ENCODE measurements at regions not wholly inside any gene's neighbourhood (a gene's known extent, or its start where the extent isn't known, plus 50 kb on each side); places are given as distances from the start of the nearest gene placed in this dataset.

DNA sequence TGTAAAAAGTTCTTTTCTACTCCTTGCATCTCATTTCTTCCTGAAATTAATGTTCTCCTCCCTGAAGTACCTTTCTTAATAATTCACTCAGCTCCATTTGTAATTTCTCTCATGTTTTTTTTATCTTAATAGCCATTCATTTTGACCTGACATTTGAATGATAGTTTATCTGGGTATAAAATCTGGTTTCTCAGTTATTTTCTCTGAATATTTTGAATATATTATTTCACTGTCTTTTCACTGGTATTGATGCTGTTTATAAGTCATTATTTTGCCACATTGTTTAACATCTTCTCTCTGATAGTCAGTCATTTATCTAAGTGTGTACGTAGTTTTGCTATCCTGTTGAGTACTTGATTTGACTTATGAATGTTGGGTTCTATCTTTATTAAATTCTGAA lies 68.8 kb upstream of the ARHGAP18 start:
- DNase-seq = no peak

DNA sequence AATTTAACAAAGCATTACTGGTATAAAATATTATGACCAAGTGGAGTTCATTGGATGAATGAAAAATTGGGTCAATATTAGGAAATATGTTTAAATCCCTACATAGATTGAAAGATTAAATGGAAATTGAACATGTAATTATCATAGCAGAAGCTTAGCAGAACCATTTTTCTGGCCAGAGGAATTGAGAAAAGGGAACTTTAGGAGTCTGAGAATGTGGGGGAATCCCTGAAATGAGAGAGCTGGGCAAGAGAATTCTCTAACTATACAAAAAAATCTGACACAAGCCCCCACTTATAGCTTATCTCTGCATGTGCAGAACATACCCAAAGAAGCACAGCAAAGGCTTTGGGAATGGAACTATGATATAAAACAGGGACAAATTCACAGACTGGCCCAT lies 67.4 kb upstream of the ARHGAP18 start:
- no peak for DNase-seq

DNA sequence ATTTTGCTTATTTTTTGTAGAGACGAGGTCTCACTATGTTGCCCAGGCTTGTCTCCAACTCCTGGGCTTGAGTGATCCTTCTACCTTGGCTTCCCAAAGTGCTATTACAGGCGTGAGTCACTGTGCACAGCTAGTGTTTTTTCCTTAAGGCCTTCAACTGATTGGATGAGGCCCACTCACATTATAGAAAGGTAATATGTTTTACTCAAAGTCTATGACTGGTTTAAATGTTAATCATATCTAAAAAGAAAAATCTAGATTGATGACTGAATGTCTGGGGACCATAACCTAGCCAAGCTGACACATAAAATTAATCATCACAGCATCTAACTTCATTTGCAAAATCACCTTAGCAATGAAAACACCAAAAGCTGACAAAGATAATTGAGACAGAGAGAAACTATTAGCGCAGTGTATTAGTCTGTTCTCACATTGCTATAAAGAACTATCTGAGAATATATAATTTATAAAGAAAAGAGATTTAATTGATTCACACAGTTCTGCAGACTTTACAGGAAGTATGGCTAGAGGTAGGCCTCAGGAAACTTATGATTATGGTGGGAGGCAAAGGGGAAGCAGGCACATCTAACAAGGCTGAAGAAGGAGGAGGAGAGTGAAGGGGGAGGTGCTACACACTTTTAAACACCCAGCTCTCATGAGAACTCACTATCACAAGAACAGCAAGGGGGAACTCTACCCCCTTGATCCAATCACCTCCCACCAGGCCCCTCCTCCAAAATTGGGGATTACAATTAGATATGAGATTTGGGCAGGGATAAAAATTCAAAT lies 66.8 kb upstream of the ARHGAP18 start:
- DNase-seq = no peak

DNA sequence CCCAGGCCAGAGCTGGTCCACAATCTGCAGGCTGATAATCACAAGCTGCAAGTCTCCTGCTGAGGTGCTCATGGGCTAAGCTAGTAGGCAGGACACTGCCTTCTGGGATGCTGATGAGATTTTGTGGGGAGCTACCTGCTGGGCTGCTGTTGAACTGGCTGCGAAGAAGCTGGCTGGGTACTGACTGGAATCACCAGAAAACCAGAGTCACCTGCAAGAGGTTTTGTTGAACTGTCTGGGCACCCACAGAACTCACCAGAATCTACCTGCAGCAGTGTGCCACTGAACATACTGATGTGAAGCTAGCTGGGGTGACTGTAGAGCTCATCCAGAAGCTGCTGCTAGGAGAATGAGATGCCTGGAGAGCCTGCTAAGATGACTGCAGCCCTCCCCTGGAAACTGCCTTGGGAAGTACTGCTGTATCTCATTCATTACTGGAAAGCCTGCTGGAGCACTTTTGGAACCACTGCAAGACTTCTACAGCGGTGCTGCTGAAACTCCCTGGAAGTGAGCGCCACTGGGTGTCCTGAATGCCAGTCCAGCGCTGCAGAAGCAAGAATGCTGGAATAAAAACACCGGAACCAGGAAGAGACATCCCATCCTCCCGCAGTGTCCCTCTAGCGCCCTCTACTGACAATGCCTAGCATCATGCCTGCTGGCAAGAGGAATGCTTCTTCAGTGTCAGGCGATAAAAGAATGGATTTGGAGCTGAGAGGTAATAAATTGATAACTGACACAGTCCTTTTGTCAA lies 64.9 kb upstream of the ARHGAP18 start:
- DNase-seq = peak in 2 of 6 experiments; percentile 18 to 20

DNA sequence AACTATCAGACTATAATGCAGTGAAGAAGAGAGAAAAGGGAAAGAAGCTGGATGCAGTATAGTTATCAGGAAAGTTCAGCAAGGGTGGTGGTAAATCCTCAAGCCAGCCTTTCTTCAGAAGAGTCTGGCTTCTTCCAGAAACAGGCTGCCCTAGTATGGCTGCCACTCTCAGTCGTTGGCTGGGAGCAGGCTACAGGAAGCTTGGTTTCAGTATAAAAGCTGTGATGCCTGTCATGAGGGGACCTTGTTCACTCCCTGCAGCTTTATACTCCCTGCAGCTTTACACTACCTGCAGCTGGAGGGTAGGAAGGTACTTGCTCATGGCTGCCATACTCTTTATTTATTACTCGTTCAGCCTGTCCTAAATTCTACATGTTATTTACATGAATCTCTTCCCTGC lies 63.3 kb upstream of the ARHGAP18 start:
- no peak for DNase-seq

DNA sequence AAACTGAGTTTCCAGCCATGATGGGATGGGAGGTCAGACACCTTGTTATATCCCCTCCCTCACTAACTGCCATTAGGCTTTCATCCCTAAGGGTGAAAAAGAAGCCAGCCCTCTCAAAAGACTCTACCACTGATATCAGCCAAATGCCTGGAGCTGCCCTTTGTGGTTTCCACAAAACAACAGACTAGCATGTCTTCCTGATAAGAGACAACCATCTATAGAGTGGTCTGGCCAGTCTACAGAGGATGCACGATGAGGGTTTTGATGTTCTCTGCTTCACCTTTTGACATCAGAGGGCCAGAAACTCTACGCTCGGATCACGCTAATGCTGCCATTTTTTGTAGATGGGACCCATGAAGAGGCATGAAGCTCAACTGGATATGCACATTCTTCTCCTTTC lies 61.7 kb upstream of the ARHGAP18 start:
- DNase-seq = no peak

DNA sequence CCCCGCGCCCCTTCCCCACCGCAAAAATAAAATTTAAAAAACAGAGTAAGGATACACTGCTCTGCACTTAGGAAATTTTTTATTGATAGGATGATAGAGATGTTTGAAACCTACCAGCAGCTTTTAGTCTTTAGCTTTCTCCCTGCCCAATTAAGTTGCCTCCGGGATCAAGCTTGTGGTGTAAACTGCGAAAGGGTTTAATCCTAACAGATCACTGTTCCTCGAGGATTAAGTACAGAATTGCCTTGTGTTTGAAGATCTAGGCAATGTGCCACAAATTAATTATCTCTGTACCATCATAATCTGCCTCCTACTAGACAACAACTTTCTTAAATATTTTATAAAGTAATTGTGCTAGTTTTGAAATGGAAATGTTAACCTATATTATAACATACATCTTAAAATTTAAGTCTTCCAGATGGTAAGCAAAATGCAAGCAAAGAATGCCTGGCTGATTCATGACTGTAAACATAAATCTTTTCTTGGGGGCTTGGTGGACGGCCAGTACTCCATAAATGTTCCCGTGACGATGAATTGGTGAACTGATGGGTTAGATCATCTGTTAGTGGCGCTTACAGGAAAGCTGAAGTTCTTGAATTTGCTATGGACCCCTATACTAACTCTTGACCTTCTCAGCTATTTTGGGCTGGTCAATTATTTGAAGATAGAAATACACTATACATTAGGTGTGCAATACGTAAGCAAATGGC lies 58.0 kb upstream of the ARHGAP18 start:
- DNase-seq = no peak

DNA sequence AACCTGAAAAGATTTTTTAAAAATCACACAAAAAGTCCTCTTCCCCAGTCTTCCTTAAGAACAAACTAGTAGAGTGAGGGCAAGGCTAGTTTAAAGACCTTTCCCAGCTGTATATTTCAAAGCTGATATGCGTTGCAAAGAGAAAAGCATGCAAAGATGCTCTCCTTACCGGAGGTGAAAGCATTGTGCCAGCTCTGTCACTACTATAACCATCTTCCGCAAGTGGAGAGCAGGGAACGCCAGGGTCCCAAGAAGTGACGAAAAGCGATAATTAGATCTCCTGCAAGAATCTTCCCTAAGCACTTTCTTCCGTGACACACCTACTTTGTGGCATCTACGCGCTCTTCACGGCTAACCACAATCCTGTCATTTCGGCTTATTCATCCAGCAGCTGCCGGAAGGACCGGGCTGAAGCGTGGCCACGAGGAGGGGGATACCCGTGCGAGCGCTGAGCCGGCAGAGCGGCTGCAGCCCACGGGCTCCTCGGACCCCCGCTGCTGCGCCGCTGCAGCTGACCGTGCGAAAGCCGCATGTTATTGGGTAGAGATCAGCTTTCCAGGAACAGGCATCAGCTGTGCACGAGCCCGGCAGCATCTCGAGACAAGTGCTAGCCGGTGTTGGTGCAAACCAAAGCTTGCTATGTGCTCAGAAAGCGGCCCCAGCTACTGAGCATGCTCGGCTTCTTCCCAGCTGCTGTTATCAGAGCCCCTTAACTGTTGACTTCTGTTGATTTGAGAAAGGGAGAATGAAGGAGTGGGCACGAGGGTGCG lies 57.2 kb upstream of the ARHGAP18 start:
- peak in 5 of 6 experiments; percentile 17 to 61 (median 35) for DNase-seq

DNA sequence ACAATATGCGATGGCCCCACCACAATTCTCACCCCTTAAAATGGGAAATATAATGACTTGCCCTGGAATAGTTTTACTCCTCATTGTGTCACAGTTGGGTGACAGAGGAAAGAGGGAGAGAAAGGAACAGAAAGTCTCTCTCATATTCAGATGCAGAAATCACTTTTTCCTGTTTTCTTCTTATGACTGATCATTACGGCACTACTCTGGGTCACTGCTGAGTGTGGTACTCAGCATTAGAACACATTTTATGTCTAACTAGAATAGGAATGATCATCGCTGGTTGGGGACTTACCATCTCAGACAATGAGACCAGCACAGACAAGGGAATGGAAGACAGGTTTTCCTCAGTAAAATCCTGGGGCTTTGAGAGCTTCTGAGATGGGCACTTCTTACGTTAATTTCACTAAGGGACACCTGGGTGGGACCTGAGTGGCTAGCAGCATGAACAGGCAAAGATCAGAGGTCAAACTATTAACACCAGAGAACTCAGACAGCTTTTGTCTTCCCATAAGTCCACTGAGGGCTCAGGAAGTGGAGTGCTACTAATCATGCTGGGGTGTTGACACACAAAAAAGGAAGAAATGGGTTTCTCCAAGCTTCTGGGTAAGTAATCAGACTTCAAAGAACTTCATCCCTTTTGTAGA lies 54.9 kb upstream of the ARHGAP18 start:
- DNase-seq = no peak

DNA sequence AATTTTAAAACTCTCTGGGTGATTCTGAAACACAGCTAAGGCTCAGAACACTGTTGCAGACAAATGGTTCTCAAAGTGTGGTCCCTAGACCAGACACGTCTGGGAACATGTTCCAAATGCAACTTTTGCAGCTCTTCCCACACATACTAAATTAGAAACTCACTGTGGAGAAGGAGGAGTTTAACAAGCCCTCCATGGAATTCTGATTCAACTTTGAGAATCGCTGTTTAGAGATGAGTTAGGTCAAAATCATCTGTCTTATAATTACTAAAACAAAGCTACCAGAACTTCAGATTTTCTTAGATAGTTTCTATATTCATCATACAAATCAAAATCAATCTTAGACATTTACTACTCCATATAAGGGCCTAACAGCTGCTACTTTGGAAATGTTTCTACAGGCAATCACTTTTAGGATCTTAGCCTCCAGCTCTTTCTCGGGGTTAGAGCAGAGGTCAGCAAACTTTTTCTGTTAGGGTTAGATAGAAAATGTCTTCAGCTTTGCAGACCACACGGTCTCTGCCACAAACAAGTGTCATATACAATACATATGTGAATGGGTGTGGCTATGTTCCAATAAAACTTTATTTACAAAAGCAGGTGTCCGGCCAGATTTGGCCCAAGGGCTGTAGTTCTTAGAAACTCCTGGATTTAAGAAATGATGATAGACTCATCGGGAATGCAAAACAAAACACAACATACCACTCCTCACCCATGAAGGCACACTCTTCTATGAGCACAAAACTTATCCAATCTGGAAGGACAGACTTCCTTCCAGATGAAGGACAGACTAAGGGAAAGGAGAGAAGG lies 50.0 kb upstream of the ARHGAP18 start:
- no peak for DNase-seq

All from stimulated activated naive CD4-positive, alpha-beta T cell (primary cell).